GM13976 (cell line): ENCODE measurements at regions not wholly inside any gene's neighbourhood (a gene's known extent, or its start where the extent isn't known, plus 50 kb on each side); places are given as distances from the start of the nearest gene placed in this dataset.

Experiments used
- DNase-seq: peaks from one replicate; pipeline ENCODE4 v3.0.0; 2012; ENCODE audit warnings: low spot score
- in situ Hi-C: fragments of 300-500 bp; cut with MboI; formaldehyde crosslinking; loops from one replicate; pipeline ENCODE4 v1.12.0; 2022; ENCODE audit warnings: low sequenced_read_pairs, mixed read lengths, inconsistent platforms; ENCODE audit not compliant: unreplicated experiment
- TF ChIP-seq, protein P1 (sequence below): IDR thresholded peaks from 2 replicates; pipeline ENCODE4 v1.5.1; 2012; ENCODE audit warnings: borderline replicate concordance, mild to moderate bottlenecking; ENCODE audit not compliant: insufficient read depth; ENCODE audit errors: extremely low read depth, missing control alignments, control extremely low read depth

- DNase-seq: no peak
- TF ChIP-seq, protein P1, sequence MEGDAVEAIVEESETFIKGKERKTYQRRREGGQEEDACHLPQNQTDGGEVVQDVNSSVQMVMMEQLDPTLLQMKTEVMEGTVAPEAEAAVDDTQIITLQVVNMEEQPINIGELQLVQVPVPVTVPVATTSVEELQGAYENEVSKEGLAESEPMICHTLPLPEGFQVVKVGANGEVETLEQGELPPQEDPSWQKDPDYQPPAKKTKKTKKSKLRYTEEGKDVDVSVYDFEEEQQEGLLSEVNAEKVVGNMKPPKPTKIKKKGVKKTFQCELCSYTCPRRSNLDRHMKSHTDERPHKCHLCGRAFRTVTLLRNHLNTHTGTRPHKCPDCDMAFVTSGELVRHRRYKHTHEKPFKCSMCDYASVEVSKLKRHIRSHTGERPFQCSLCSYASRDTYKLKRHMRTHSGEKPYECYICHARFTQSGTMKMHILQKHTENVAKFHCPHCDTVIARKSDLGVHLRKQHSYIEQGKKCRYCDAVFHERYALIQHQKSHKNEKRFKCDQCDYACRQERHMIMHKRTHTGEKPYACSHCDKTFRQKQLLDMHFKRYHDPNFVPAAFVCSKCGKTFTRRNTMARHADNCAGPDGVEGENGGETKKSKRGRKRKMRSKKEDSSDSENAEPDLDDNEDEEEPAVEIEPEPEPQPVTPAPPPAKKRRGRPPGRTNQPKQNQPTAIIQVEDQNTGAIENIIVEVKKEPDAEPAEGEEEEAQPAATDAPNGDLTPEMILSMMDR: no peak
- in situ Hi-C loops: no loop called here
Observed at GRCh38 chr11:15576769-15577168, 462.0 kb downstream of the INSC start.

- in situ Hi-C loops: no loop called here
- TF ChIP-seq, protein P1: no peak
- no peak for DNase-seq
Observed at GRCh38 chr11:15577519-15577918, 462.8 kb downstream of the INSC start.

DNA sequence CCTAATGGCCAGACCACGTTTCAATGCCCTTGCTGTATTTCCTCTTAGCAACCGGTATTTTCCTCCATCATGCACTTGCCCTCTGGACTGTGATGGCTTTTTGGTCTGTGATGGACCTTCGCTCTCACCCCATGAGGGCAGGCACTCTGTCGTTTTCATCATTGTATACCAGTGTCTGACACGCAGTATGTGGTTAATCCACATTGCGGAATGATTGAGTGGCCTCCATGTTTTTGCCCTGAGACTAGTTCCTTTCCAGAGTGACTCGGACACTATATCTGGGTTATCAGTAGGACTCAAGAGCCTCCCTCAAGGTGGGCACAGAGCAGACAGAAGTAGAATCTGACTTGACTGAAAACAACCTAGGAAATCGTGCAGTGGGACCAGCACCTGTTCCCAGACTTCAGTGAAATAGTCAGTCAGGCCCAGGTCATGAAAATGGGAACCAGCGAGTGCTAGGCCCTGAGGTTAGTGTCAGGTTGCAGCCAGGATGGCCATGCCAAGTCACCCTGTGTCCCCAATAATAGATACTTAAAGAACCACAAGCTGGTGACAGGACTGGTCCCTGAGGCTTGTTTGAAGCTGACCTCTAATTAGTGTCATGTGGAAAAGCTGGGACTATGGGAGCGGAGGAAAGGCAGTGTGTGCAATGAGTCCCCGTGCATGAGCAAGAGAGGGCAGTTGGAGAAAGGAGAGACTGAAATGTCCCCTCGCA lies 464.7 kb downstream of the INSC start:
- in situ Hi-C loops: no loop called here
- TF ChIP-seq, protein P1: no peak
- no peak for DNase-seq

GRCh38 chr11:15580056-15580774 lies 465.5 kb downstream of the INSC start:
- TF ChIP-seq, protein P1: no peak
- DNase-seq: no peak
- in situ Hi-C loops: no loop called here

DNA sequence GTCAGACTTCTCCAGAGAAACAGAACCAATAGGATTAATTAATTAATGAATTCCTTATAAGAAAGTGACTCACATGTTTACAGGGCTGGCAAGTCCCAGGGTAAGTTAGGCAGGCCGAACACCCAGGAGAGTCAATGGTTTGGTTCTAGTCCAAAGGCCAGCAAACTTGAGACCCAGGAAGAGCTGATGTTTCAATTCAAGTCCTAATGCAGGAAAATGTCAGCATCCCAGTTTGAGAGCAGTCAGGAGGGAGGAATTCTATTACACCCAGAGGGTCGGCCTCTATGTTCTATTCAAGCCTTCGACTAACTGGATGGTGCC lies 466.0 kb downstream of the INSC start:
- DNase-seq: no peak
- in situ Hi-C loops: no loop called here

DNA sequence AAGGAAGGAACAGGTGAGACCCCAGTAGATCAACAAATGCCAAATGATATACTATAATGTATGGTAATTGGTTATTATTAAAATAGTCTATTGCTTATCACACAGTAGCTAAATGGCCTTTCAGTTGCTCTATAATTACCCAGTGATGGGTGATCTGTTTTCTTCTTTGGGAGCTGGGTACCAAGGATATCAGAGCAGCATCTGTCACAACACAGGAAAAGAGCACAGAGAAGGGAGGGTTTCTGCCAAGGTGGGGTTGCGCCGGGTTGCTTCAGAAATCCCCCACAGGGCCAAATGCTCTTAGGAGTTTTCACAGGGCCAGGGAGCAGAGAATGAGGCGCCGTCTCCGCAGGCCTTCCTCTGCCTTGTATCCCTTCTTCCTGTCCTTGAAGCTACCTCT lies 469.4 kb downstream of the INSC start:
- in situ Hi-C loops: no loop called here
- TF ChIP-seq, protein P1: no peak
- DNase-seq: no peak

More for the DNA sequence above, 466.0 kb downstream of the INSC start:
- TF ChIP-seq, protein P1: no peak
